Adrenal gland (tissue), 9 donors: ENCODE measurements at regions not wholly inside any gene's neighbourhood (a gene's known extent, or its start where the extent isn't known, plus 50 kb on each side); places are given as distances from the start of the nearest gene placed in this dataset.

Source experiments
- DNase-seq, 7 donors: peaks; one replicate each; pipeline ENCODE4 v3.0.0-alpha.2; 2019 to 2020
- H3K27ac ChIP-seq, 5 donors: fragments of 200-600 bp; sonication (generic) in 4 of 5; 1 replicate in 3 of 5; 2 replicates in 2 of 5; pipeline versions ENCODE4 v1.5.1 to v1.8.0; 2016 to 2020; ENCODE audit warnings: mild to moderate bottlenecking in 1 of 5
- H3K27me3 ChIP-seq: fragments of 200-600 bp; 2 replicates; pipeline ENCODE4 v1.8.0; 2021
- H3K36me3 ChIP-seq, 2 donors: fragments of 200-600 bp; replicated peaks in 1 of 2; 1 replicate in 1 of 2; 2 replicates in 1 of 2; pipeline versions ENCODE4 v1.5.1 to v1.8.0; 2018 to 2022
- H3K4me1 ChIP-seq, 2 donors: fragments of 200-600 bp; replicated peaks in 1 of 2; 1 replicate in 1 of 2; 2 replicates in 1 of 2; pipeline versions ENCODE4 v1.5.1 to v1.8.0; 2018 to 2021
- H3K4me3 ChIP-seq, 4 donors: fragments of 200-600 bp; sonication (generic) in 3 of 4; one replicate each; pipeline ENCODE4 v1.5.1; 2016 to 2018
- H3K9me3 ChIP-seq, 3 donors: fragments of 200-600 bp; sonication (generic) in 1 of 3; replicated peaks in 1 of 3; 1 replicate in 2 of 3; 2 replicates in 1 of 3; pipeline versions ENCODE4 v1.5.1 to v1.8.0; 2016 to 2021
- POLR2A ChIP-seq, 2 donors: fragments of 450-650 bp; IDR thresholded peaks; one replicate each; pipeline ENCODE4 v1.6.1; 2017; ENCODE audit warnings: antibody characterized with exemption in 2 of 2, mild to moderate bottlenecking in 2 of 2, moderate library complexity in 1 of 2
- WGBS, 4 donors: extraction: QIAGEN DNeasy Blood & Tissue Kit in 2 of 4; methylation state at CpG; one replicate each; pipeline versions ENCODE4 v1.1.5 to v1.1.7; 2013 to 2017; 5-methylcytosine and 5-hydroxymethylcytosine counted together
- intact Hi-C, 2 donors: fragments of 100-400 bp; cut with DNase I; formaldehyde crosslinking; loops; one replicate each; pipeline versions ENCODE4 v1.14.1 to v1.15.0; 2022 to 2023
- TF ChIP-seq, protein P1 (sequence below), 6 experiments: fragments of 450-650 bp in 4 of 6; fragments of 200-600 bp in 2 of 6; sonication (generic) in 1 of 6; IDR thresholded peaks; 1 replicate in 5 of 6; 2 replicates in 1 of 6; pipeline versions ENCODE4 v1.5.1 to v1.8.0; 2016 to 2021; ENCODE audit warnings: antibody characterized with exemption in 6 of 6, mild to moderate bottlenecking in 2 of 6, moderate library complexity in 1 of 6
- donor health status: healthy with polysubstance abuse.
- donor health status: Bipolar disorder and iron deficiency.
- donor health status: DM: yes; HTN: yes; CAD: no.
- donor health status: DM: no; HTN: no; CAD: no.
- donor health status: DM: no; HTN: no; CAD: no.

DNA sequence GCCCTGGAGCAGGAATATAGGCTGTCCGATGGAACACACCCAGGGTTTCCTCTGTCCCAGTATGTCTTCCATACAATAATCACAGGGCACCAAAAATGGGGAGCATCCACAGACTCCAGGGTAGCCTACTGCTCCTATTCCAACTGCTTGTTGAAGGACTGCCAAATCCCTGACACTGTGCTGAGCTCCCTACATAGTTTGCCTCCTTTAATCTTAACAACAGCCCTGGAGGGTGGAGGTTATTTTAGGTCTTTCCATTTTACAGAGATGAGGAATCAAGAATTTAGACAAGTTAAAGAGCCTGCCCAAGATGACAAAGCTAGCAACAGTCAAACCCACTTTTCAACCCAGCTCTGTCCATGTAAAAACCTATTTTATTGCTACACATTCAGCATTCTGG lies 790.4 kb downstream of the DIAPH3 start:
- intact Hi-C loops, result no loop called here
- H3K9me3 ChIP-seq, result no peaks in the 10 kb centered on the region
- H3K27ac ChIP-seq, result no peak overlapping the region
- no peak overlapping the region for H3K4me3 ChIP-seq
- H3K36me3 ChIP-seq, result no peaks in the 10 kb centered on the region
- 54 to 69% (median 69%) methylated on average over 1 of the region's 1 CpG for WGBS, 4 donors
- no peaks in the 10 kb centered on the region for H3K27me3 ChIP-seq
- no peak for DNase-seq
- TF ChIP-seq, protein P1, sequence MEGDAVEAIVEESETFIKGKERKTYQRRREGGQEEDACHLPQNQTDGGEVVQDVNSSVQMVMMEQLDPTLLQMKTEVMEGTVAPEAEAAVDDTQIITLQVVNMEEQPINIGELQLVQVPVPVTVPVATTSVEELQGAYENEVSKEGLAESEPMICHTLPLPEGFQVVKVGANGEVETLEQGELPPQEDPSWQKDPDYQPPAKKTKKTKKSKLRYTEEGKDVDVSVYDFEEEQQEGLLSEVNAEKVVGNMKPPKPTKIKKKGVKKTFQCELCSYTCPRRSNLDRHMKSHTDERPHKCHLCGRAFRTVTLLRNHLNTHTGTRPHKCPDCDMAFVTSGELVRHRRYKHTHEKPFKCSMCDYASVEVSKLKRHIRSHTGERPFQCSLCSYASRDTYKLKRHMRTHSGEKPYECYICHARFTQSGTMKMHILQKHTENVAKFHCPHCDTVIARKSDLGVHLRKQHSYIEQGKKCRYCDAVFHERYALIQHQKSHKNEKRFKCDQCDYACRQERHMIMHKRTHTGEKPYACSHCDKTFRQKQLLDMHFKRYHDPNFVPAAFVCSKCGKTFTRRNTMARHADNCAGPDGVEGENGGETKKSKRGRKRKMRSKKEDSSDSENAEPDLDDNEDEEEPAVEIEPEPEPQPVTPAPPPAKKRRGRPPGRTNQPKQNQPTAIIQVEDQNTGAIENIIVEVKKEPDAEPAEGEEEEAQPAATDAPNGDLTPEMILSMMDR (IDR thresholded peaks at IDR 0.05), result no peak
- TF ChIP-seq POLR2A (IDR thresholded peaks at IDR 0.05), result no peak
- H3K4me1 ChIP-seq, result peaks cover 0 to 3% of the 10 kb centered on the region in 2 donors

DNA sequence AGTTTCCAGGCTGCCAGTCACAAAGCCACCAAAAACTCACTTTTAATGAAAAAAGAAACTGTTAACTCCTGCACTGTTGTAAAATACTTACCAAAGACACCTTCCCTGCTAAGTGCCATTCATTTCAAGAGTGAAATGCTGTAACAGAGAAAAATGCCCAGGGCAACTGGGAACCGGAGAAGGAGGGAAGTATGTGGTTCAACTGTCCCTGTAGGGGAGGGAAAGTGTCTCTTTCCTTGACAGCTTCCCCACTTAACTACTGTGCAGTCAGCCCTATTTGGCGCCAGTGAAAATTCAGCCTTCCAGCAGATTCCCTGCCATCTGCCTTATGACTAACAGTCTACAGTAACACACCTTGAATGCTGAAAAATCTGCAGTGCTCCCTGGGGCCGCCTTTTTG lies 789.0 kb downstream of the DIAPH3 start:
- no peak for DNase-seq
- Histone ChIP-seq H3K36me3 (no peaks in the 10 kb centered on the region), H3K27ac (no peak overlapping the region), H3K4me3 (no peak overlapping the region), H3K27me3 (no peaks in the 10 kb centered on the region), H3K9me3 (no peaks in the 10 kb centered on the region), H3K4me1 (no peaks in the 10 kb centered on the region)
- TF ChIP-seq, protein P1 (IDR thresholded peaks at IDR 0.05), result no peak
- no peak for TF ChIP-seq POLR2A (IDR thresholded peaks at IDR 0.05)
- intact Hi-C loops, result no loop called here
- 62 to 67% (median 63%) methylated on average over 3 of the region's 3 CpGs for WGBS, 4 donors

DNA sequence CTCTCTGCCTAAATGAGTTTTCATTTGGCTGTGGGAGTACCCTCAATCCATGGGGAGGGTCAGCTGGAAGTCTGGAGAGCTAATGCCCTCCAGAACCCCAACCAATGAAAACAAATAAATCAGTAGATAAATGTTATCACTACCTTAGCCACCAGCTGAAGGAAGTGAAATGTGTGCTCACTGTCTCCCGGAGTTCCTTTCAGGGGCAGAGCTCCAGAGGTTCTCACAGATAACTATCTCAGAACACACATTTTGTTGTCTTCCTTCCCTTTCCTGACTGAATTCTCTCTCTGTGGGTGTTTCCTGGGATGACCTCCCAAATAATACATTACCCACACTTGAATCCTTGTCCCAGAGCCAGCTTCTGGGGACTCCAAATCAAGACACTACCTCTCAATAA lies 779.6 kb downstream of the DIAPH3 start:
- no peak for TF ChIP-seq POLR2A (IDR thresholded peaks at IDR 0.05)
- TF ChIP-seq, protein P1 (IDR thresholded peaks at IDR 0.05), result no peak
- intact Hi-C loops, result no loop called here
- WGBS, 4 donors, result 8 to 36% (median 18%) methylated on average over 1 of the region's 1 CpG

DNA sequence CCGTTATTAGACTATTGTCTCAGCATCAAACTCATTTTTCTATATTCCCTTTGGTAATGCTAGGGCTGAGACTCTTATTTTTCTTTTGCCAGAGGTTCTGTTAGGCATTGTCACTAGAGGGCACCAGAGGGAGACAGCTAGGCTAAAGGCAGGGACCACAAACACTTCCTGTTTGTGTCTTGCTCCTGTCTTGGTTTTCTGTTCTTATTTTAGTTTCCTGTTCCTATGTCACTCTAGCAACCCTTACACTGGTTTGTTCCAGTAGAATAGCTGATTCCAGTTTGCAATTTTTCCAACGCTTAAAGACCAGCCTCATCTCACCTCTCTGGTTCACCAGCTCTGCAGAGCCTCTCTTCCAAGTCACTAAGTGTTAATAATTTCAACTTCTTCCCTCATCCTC lies 772.0 kb downstream of the DIAPH3 start:
- 17 to 24% (median 21%) methylated on average over 2 of the region's 2 CpGs for WGBS, 4 donors
- no peak for TF ChIP-seq POLR2A (IDR thresholded peaks at IDR 0.05)
- TF ChIP-seq, protein P1 (IDR thresholded peaks at IDR 0.05), result peak; percentile 69 to 88 (median 81)
- peak; percentile 48 to 74 (median 65) for DNase-seq
- Histone ChIP-seq H3K4me3 (no peak overlapping the region), H3K9me3 (no peaks in the 10 kb centered on the region), H3K27ac (no peak overlapping the region), H3K4me1 (peaks cover 0 to 4% of the 10 kb centered on the region in 2 donors), H3K27me3 (peaks cover 4% of the 10 kb centered on the region), H3K36me3 (no peaks in the 10 kb centered on the region)
- intact Hi-C loops, result loop anchor here (5.0 to 10.0 kb wide), 3 partner anchors 283 to 383 kb away; no protein-coding TSS in a partner anchor

More for the DNA sequence above, 779.6 kb downstream of the DIAPH3 start:
- H3K9me3 ChIP-seq, result no peaks in the 10 kb centered on the region
- DNase-seq, result peak in 1 of 7 donors; percentile 1
- no peak overlapping the region for H3K27ac ChIP-seq
- no peaks in the 10 kb centered on the region for H3K36me3 ChIP-seq
- no peak overlapping the region for H3K4me3 ChIP-seq
- no peaks in the 10 kb centered on the region for H3K4me1 ChIP-seq
- no peaks in the 10 kb centered on the region for H3K27me3 ChIP-seq
